Glutamatergic neuron (in vitro differentiated cells): ENCODE measurements at regions not wholly inside any gene's neighbourhood (a gene's known extent, or its start where the extent isn't known, plus 50 kb on each side); places are given as distances from the start of the nearest gene placed in this dataset.

Experiments used
- DNase-seq: peaks from one replicate; pipeline ENCODE4 v3.0.0; 2022
- H3K27ac Mint-ChIP-seq: one replicate; pipeline ENCODE4 v1.8.0; 2020; ENCODE audit warnings: mild to moderate bottlenecking, mixed read lengths, inconsistent platforms; ENCODE audit not compliant: unreplicated experiment
- H3K27me3 Mint-ChIP-seq: one replicate; pipeline ENCODE4 v1.8.0; 2020; ENCODE audit warnings: mild to moderate bottlenecking, moderate library complexity, mixed read lengths, inconsistent platforms; ENCODE audit not compliant: unreplicated experiment
- H3K36me3 Mint-ChIP-seq: one replicate; pipeline ENCODE4 v1.8.0; 2020; ENCODE audit warnings: mild to moderate bottlenecking, mixed read lengths, inconsistent platforms; ENCODE audit not compliant: unreplicated experiment
- H3K4me1 Mint-ChIP-seq: one replicate; pipeline ENCODE4 v1.8.0; 2020; ENCODE audit warnings: mild to moderate bottlenecking, low read depth, mixed read lengths, inconsistent platforms; ENCODE audit not compliant: unreplicated experiment
- H3K4me3 Mint-ChIP-seq: one replicate; pipeline ENCODE4 v1.8.0; 2020; ENCODE audit warnings: mild to moderate bottlenecking, mixed read lengths, inconsistent platforms; ENCODE audit not compliant: unreplicated experiment
- H3K9me3 Mint-ChIP-seq: one replicate; pipeline ENCODE4 v1.8.0; 2020; ENCODE audit warnings: mild to moderate bottlenecking, moderate library complexity, mixed read lengths, inconsistent platforms; ENCODE audit not compliant: unreplicated experiment
- CTCF ChIP-seq: fragments of 200-600 bp; sonication (generic); IDR thresholded peaks from one replicate; pipeline ENCODE4 v1.5.0; 2021; ENCODE audit not compliant: partially characterized antibody, unreplicated experiment

DNA sequence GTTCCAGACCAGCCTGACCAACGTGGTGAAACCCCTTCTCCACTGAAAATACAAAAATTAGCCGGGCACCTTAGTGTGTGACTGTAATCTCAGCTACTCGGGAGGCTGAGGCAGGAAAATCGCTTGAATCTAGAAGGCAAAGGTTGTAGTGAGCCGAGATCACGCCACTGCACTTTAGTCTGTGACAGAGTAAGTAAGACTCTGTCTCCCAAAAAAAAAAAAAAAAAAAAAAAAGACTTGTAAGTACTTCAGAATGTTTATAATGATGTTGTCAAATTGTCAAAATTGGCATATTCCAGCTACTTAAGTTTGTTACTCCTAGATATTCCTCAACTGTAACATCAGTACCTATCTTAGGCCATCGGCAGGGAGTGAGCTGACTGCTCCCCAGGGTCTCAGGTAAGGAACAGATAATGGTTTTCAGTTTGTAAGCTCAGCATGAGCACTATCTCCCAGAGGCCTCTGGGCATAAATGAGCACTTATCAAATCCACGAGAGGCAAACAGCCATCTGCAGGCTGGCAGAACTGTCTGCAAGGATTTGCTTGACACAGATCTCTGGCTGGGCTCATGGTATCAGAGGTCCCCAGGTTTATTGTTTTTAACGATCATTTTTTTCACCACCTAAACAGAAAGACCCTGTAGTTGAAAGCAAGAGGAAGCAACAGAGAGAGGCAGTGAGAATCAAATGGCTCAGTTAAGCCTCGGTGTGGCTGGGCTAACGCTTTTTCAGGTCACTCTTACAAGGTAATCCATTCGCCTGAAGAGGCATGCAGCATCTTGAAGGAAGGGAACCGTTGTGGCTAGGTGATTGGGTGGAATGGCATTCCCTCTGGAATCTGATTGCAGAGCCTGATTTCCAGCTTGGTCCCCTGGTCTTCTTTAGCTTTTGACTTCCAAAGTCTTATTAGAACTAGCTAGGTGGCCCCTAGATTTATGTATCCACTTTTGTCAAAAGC lies 115.9 kb downstream of the LY86 start:
- H3K4me3 Mint-ChIP-seq = no peak overlapping the region
- H3K27me3 Mint-ChIP-seq = no peaks in the 10 kb centered on the region
- no peaks in the 10 kb centered on the region for H3K36me3 Mint-ChIP-seq
- peaks cover 6% of the 10 kb centered on the region for H3K9me3 Mint-ChIP-seq
- H3K4me1 Mint-ChIP-seq = peaks cover 39% of the 10 kb centered on the region
- H3K27ac Mint-ChIP-seq = no peak overlapping the region
- DNase-seq = no peak
- no peak for TF ChIP-seq CTCF

- Mint-ChIP-seq H3K4me1 (peaks cover 33% of the 10 kb centered on the region), H3K27me3 (no peaks in the 10 kb centered on the region), H3K9me3 (peaks cover 6% of the 10 kb centered on the region), H3K36me3 (no peaks in the 10 kb centered on the region), H3K27ac (no peak overlapping the region), H3K4me3 (no peak overlapping the region)
- no peak for TF ChIP-seq CTCF
- DNase-seq = no peak
These were observed 116.5 kb downstream of the LY86 start for GRCh38 chr6:6705061-6705425.

DNA sequence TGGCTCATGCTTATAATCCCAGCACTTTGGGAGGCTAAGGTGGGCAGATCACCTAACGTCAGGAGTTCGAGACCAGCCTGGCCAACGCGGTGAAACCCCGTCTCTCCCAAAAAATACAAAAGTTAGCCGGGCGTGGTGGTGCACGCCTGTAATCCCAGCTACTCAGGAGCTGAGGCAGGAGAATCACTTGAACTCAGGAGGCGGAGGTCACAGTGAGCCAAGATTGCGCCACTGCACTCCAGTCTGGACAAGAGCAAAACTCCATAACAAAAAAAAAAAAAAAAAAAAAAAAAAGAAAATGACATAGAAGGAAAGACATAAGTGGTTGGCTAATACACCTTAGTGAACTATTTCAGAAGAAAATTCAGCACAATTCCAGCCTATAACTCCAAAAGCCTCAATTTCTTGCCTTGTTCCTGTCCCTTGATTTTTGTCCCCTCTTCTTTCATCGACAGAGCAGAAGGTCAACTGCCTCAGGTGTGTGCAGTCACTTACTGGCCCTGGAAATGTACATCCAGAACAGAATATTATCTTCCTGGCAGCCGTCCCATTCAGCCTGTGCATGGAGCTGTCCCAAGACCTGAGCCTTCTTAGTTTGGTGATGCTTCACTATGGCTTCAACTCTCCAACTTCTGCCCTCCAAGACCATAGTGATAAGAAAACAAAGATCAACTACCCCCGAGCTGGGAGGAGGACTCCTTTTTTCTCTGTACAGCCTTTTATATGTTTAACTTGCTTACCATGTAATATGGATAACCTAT lies 117.6 kb downstream of the LY86 start:
- Mint-ChIP-seq H3K4me1 (peaks cover 29% of the 10 kb centered on the region), H3K36me3 (no peaks in the 10 kb centered on the region), H3K9me3 (peaks cover 3% of the 10 kb centered on the region), H3K27me3 (peaks cover 3% of the 10 kb centered on the region), H3K27ac (no peak overlapping the region), H3K4me3 (no peak overlapping the region)
- no peak for DNase-seq
- TF ChIP-seq CTCF = no peak

DNA sequence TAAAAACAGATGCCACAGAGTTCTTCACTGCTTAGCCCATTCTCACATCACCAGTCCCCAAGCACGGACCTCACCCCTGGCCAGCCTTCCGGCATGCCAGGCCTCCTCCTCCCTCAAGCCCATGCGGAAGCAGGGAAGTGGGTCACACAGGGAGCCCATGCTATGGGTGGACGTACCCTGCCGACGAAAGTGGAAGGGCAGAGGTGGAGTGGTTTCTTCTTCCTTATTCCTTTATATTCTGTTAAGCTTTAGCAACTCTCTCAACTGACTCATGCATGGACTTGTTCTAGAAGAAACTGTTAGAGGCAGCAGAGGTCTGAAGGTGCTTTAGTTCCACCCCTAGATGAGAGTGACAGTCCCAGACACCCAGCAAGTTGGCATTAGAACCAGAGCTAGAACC lies 118.6 kb downstream of the LY86 start:
- Mint-ChIP-seq H3K36me3 (no peaks in the 10 kb centered on the region), H3K27ac (no peak overlapping the region), H3K4me1 (peaks cover 28% of the 10 kb centered on the region), H3K4me3 (no peak overlapping the region), H3K9me3 (no peaks in the 10 kb centered on the region), H3K27me3 (peaks cover 9% of the 10 kb centered on the region)
- DNase-seq = no peak
- no peak for TF ChIP-seq CTCF

- no peak overlapping the region for H3K27ac Mint-ChIP-seq
- no peak overlapping the region for H3K4me3 Mint-ChIP-seq
- H3K36me3 Mint-ChIP-seq = no peaks in the 10 kb centered on the region
- H3K9me3 Mint-ChIP-seq = no peaks in the 10 kb centered on the region
- DNase-seq = no peak
- peaks cover 9% of the 10 kb centered on the region for H3K27me3 Mint-ChIP-seq
- peaks cover 31% of the 10 kb centered on the region for H3K4me1 Mint-ChIP-seq
- TF ChIP-seq CTCF = no peak
These were observed 120.6 kb downstream of the LY86 start for GRCh38 chr6:6709106-6709505.
